ENCODE measurements at regions not wholly inside any gene's neighbourhood (a gene's known extent, or its start where the extent isn't known, plus 50 kb on each side); places are given as distances from the start of the nearest gene placed in this dataset.

DNA sequence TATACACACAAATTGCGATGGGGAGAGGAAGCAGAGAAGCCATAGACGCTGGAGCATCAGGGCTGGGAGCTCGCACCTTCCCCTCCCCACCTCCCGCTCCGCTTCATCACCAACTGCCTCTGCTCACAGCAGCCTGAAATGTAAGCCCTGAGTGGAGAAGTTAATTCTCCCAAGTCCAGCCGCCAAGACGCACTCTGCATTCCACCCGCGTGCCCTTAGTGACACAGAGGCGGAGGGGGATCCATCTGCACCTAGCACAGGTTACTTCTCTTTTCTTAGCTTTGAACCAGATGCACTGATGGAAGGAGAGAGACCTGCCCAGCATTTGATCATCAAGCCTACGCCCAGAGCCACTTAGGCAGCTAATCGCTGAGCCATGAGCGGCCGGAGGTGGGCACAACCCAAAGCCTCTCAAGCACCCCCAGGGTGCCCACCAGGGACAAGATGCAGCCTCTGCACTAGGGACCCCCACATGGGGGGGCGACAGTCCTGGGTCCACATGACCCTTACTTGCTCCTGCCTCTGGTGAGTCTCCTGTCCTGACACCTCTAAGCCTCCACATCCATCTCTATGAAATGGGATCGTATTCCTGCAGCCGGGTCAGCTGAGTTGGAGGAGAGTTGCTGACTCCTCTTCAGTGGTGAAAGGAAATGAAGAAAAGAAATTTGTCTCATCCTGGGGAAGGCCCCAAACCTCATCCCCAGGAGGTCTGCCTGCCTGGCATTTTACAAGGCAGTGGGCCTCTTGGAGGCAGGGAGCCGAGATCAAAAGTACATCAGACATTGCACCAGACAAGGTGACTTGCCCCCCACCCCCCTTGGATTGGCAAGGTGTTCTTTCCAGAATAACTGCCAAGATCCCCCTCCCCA lies 316.2 kb downstream of the MATN1 start (continued):
- TF ChIP-seq, protein P1, sequence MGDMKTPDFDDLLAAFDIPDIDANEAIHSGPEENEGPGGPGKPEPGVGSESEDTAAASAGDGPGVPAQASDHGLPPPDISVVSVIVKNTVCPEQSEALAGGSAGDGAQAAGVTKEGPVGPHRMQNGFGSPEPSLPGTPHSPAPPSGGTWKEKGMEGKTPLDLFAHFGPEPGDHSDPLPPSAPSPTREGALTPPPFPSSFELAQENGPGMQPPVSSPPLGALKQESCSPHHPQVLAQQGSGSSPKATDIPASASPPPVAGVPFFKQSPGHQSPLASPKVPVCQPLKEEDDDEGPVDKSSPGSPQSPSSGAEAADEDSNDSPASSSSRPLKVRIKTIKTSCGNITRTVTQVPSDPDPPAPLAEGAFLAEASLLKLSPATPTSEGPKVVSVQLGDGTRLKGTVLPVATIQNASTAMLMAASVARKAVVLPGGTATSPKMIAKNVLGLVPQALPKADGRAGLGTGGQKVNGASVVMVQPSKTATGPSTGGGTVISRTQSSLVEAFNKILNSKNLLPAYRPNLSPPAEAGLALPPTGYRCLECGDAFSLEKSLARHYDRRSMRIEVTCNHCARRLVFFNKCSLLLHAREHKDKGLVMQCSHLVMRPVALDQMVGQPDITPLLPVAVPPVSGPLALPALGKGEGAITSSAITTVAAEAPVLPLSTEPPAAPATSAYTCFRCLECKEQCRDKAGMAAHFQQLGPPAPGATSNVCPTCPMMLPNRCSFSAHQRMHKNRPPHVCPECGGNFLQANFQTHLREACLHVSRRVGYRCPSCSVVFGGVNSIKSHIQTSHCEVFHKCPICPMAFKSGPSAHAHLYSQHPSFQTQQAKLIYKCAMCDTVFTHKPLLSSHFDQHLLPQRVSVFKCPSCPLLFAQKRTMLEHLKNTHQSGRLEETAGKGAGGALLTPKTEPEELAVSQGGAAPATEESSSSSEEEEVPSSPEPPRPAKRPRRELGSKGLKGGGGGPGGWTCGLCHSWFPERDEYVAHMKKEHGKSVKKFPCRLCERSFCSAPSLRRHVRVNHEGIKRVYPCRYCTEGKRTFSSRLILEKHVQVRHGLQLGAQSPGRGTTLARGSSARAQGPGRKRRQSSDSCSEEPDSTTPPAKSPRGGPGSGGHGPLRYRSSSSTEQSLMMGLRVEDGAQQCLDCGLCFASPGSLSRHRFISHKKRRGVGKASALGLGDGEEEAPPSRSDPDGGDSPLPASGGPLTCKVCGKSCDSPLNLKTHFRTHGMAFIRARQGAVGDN (CRISPR knock-in tag; IDR thresholded peaks at IDR 0.05) = no peak
- TF ChIP-seq, protein P2, sequence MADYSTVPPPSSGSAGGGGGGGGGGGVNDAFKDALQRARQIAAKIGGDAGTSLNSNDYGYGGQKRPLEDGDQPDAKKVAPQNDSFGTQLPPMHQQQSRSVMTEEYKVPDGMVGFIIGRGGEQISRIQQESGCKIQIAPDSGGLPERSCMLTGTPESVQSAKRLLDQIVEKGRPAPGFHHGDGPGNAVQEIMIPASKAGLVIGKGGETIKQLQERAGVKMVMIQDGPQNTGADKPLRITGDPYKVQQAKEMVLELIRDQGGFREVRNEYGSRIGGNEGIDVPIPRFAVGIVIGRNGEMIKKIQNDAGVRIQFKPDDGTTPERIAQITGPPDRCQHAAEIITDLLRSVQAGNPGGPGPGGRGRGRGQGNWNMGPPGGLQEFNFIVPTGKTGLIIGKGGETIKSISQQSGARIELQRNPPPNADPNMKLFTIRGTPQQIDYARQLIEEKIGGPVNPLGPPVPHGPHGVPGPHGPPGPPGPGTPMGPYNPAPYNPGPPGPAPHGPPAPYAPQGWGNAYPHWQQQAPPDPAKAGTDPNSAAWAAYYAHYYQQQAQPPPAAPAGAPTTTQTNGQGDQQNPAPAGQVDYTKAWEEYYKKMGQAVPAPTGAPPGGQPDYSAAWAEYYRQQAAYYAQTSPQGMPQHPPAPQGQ (CRISPR knock-in tag; IDR thresholded peaks at IDR 0.05; ENCODE audit: borderline replicate concordance) = no peak
- TF ChIP-seq TAF1 (CRISPR knock-in tag; IDR thresholded peaks at IDR 0.05) = no peak
- no peak for TF ChIP-seq SIN3B (IDR thresholded peaks at IDR 0.05; ENCODE audit: low read length)
- no peak for TF ChIP-seq PAF1 (CRISPR knock-in tag; IDR thresholded peaks at IDR 0.05)
- TF ChIP-seq FOXM1 (CRISPR knock-in tag; IDR thresholded peaks at IDR 0.05) = no peak
